Non-pigmented ciliary epithelial cell (primary cell): ENCODE measurements at regions not wholly inside any gene's neighbourhood (a gene's known extent, or its start where the extent isn't known, plus 50 kb on each side); places are given as distances from the start of the nearest gene placed in this dataset.
"Not testable (repeated sequence)": the region's sequence is repeated elsewhere in the genome, so short reads cannot be mapped to it uniquely, and the experiment has no call there.

Experiments
- DNase-seq: peaks from one replicate; pipeline ENCODE4 v3.0.0-alpha.2; 2010; ENCODE audit warnings: low read depth

- DNase-seq = no peak
Measured at GRCh38 chr6:76772951-76773350, 690.3 kb downstream of the HTR1B start.

GRCh38 chr6:76771059-76771634 lies 692.1 kb downstream of the HTR1B start:
- no peak for DNase-seq

- no peak for DNase-seq
Measured at GRCh38 chr6:76770281-76770680, 693.0 kb downstream of the HTR1B start.

GRCh38 chr6:76768556-76768955 lies 694.7 kb downstream of the HTR1B start:
- DNase-seq = no peak

GRCh38 chr6:76764057-76764456 lies 691.6 kb upstream of the IMPG1 start:
- no peak for DNase-seq

GRCh38 chr6:76752841-76753240 lies 680.4 kb upstream of the IMPG1 start:
- DNase-seq = no peak

GRCh38 chr6:76745388-76745787 lies 672.9 kb upstream of the IMPG1 start:
- DNase-seq = not testable (repeated sequence)

GRCh38 chr6:76744151-76744720 lies 671.8 kb upstream of the IMPG1 start:
- DNase-seq = not testable (repeated sequence)

- no peak for DNase-seq
Measured at GRCh38 chr6:76742919-76743318, 670.5 kb upstream of the IMPG1 start.

GRCh38 chr6:76719449-76719848 lies 647.0 kb upstream of the IMPG1 start:
- no peak for DNase-seq

GRCh38 chr6:76708641-76709331 lies 636.3 kb upstream of the IMPG1 start:
- DNase-seq = no peak

- DNase-seq = no peak
Measured at GRCh38 chr6:76707630-76708029, 635.2 kb upstream of the IMPG1 start.

- no peak for DNase-seq
Measured at GRCh38 chr6:76706631-76707030, 634.2 kb upstream of the IMPG1 start.

GRCh38 chr6:76706086-76706485 lies 633.6 kb upstream of the IMPG1 start:
- DNase-seq = no peak

GRCh38 chr6:76703786-76704185 lies 631.3 kb upstream of the IMPG1 start:
- no peak for DNase-seq

GRCh38 chr6:76703285-76703684 lies 630.8 kb upstream of the IMPG1 start:
- no peak for DNase-seq

GRCh38 chr6:76702187-76702586 lies 629.7 kb upstream of the IMPG1 start:
- no peak for DNase-seq

GRCh38 chr6:76701610-76702009 lies 629.1 kb upstream of the IMPG1 start:
- DNase-seq = no peak

- no peak for DNase-seq
Measured at GRCh38 chr6:76697585-76697984, 625.1 kb upstream of the IMPG1 start.

GRCh38 chr6:76694795-76695194 lies 622.3 kb upstream of the IMPG1 start:
- DNase-seq = no peak

GRCh38 chr6:76684875-76685274 lies 612.4 kb upstream of the IMPG1 start:
- DNase-seq = no peak

- DNase-seq = no peak
Measured at GRCh38 chr6:76683985-76684384, 611.5 kb upstream of the IMPG1 start.

GRCh38 chr6:76682842-76683241 lies 610.4 kb upstream of the IMPG1 start:
- no peak for DNase-seq

GRCh38 chr6:76681781-76682180 lies 609.3 kb upstream of the IMPG1 start:
- DNase-seq = no peak
